ENCODE measurements at regions not wholly inside any gene's neighbourhood (a gene's known extent, or its start where the extent isn't known, plus 50 kb on each side); places are given as distances from the start of the nearest gene placed in this dataset.

DNA sequence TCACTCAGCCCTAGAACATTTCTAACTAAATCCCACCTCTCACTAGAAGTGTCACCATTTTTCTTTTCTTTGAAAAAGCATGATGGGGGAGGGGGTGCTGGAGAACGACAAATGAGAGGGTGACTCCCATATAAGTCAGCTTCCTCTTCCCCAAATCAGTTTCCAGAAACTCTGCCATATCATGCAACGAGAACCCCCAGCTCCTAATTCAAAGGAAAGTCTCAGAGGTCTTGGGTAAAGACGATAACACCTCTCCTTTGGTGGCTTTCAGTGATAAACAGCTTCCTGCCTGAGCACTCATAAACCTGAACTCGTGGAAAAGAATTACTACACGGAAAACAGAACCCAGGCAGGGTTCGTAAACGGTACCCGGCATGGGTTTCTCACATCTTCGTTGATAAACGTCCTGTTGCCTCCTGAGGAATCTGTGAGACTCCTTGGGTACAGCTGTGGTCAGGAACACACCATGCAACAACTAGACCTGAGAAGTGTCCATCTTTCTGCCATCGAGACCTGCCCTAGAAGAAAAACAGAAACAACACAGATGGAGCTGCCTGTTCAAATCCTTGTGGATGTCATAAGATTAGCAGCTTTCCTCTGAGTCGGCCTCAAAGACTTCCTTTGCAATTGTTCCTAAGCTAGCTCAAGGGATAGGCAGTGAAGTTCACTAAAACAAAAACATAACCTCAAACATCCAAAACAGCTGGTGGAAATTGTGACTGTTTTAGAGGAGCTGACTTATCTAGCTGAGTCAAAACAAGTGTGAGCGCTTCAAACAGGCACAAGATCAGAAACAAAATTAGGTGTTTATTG is 185.8 kb upstream of the PRDM1 start:
- TF ChIP-seq, protein P1, sequence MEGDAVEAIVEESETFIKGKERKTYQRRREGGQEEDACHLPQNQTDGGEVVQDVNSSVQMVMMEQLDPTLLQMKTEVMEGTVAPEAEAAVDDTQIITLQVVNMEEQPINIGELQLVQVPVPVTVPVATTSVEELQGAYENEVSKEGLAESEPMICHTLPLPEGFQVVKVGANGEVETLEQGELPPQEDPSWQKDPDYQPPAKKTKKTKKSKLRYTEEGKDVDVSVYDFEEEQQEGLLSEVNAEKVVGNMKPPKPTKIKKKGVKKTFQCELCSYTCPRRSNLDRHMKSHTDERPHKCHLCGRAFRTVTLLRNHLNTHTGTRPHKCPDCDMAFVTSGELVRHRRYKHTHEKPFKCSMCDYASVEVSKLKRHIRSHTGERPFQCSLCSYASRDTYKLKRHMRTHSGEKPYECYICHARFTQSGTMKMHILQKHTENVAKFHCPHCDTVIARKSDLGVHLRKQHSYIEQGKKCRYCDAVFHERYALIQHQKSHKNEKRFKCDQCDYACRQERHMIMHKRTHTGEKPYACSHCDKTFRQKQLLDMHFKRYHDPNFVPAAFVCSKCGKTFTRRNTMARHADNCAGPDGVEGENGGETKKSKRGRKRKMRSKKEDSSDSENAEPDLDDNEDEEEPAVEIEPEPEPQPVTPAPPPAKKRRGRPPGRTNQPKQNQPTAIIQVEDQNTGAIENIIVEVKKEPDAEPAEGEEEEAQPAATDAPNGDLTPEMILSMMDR (IDR thresholded peaks at IDR 0.05) = no peak
- TF ChIP-seq POLR2A (IDR thresholded peaks at IDR 0.05) = no peak

All from testis (tissue), 2 donors.